Thyroid gland (tissue), 4 donors: ENCODE measurements at regions not wholly inside any gene's neighbourhood (a gene's known extent, or its start where the extent isn't known, plus 50 kb on each side); places are given as distances from the start of the nearest gene placed in this dataset.

Experiments used
- DNase-seq, 2 donors: peaks; one replicate each; pipeline ENCODE4 v3.0.0-alpha.2; 2019
- H3K27ac ChIP-seq, 3 donors: fragments of 200-600 bp; sonication (generic); 1 replicate in 2 of 3; 2 replicates in 1 of 3; pipeline ENCODE4 v1.5.1; 2016 to 2019; ENCODE audit warnings: mild to moderate bottlenecking in 1 of 3, moderate library complexity in 1 of 3
- H3K27me3 ChIP-seq: fragments of 200-600 bp; sonication (generic); one replicate; pipeline ENCODE4 v1.5.1; 2019
- H3K36me3 ChIP-seq, 2 donors: fragments of 200-600 bp; sonication (generic); one replicate each; pipeline ENCODE4 v1.5.1; 2016 to 2019
- H3K4me1 ChIP-seq, 2 donors: fragments of 200-600 bp; sonication (generic); one replicate each; pipeline ENCODE4 v1.5.1; 2017 to 2019
- H3K4me3 ChIP-seq, 3 donors: fragments of 200-600 bp; sonication (generic); replicated peaks in 1 of 3; 1 replicate in 2 of 3; 2 replicates in 1 of 3; pipeline ENCODE4 v1.5.1; 2016; ENCODE audit warnings: mild to moderate bottlenecking in 1 of 3
- H3K9me3 ChIP-seq: fragments of 200-600 bp; sonication (generic); one replicate; pipeline ENCODE4 v1.5.1; 2017
- POLR2A ChIP-seq, 2 donors: fragments of 450-650 bp; IDR thresholded peaks; one replicate each; pipeline ENCODE4 v1.6.1; 2017; ENCODE audit warnings: antibody characterized with exemption in 2 of 2, mild to moderate bottlenecking in 2 of 2, moderate library complexity in 1 of 2
- WGBS, 2 donors: methylation state at CpG; one replicate each; pipeline ENCODE4 v1.1.5; 2017; 5-methylcytosine and 5-hydroxymethylcytosine counted together
- intact Hi-C: fragments of 100-400 bp; cut with DNase I; formaldehyde crosslinking; loops from one replicate; pipeline ENCODE4 v1.15.1; 2023
- TF ChIP-seq, protein P1 (sequence below), 6 experiments: fragments of 200-600 bp in 3 of 6; fragments of 450-650 bp in 3 of 6; sonication (generic) in 3 of 6; IDR thresholded peaks; one replicate each; pipeline ENCODE4 v1.5.1; 2016 to 2019; ENCODE audit warnings: antibody characterized with exemption in 6 of 6, mild to moderate bottlenecking in 2 of 6, inconsistent platforms in 1 of 6, moderate library complexity in 1 of 6

- intact Hi-C loops, result no loop called here
- no peak overlapping the region for H3K4me3 ChIP-seq
These were observed 93.4 kb upstream of the PTPRT start for GRCh38 chr20:43283126-43283525.

DNA sequence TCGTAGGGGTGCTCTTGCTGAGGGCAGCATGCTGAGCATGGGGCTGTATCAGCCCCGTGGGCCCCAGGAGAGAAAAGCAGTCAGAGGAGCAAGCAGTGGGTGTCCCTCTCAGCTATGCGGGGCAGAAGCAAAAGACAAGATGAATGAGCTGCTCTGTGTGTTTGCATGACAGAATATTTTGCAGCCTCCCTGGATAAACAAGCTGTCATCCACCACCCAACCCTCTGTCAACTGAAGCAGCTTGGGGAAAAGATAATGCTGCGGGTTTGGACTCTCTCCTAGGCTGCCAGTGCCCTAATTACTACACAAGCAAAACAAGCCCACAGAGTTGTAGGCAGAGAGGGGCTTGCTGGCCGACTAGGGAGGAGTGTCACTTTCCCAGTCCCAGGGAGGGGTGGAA lies 82.3 kb upstream of the PTPRT start:
- intact Hi-C loops, result no loop called here
- H3K36me3 ChIP-seq, result no peaks in the 10 kb centered on the region
- no peak for DNase-seq
- H3K9me3 ChIP-seq, result no peaks in the 10 kb centered on the region
- no peaks in the 10 kb centered on the region for H3K27me3 ChIP-seq
- no peak overlapping the region for H3K4me3 ChIP-seq
- no peak for TF ChIP-seq POLR2A (IDR thresholded peaks at IDR 0.05)
- TF ChIP-seq, protein P1, sequence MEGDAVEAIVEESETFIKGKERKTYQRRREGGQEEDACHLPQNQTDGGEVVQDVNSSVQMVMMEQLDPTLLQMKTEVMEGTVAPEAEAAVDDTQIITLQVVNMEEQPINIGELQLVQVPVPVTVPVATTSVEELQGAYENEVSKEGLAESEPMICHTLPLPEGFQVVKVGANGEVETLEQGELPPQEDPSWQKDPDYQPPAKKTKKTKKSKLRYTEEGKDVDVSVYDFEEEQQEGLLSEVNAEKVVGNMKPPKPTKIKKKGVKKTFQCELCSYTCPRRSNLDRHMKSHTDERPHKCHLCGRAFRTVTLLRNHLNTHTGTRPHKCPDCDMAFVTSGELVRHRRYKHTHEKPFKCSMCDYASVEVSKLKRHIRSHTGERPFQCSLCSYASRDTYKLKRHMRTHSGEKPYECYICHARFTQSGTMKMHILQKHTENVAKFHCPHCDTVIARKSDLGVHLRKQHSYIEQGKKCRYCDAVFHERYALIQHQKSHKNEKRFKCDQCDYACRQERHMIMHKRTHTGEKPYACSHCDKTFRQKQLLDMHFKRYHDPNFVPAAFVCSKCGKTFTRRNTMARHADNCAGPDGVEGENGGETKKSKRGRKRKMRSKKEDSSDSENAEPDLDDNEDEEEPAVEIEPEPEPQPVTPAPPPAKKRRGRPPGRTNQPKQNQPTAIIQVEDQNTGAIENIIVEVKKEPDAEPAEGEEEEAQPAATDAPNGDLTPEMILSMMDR (IDR thresholded peaks at IDR 0.05), result no peak
- H3K4me1 ChIP-seq, result no peaks in the 10 kb centered on the region
- H3K27ac ChIP-seq, result no peak overlapping the region
- WGBS, 2 donors, result 27 to 38% methylated on average over 3 to 5 of the region's 5 CpGs

More at GRCh38 chr20:43283126-43283525, 93.4 kb upstream of the PTPRT start:
- H3K27ac ChIP-seq, result no peak overlapping the region
- 78 to 90% methylated on average over 2 of the region's 2 CpGs for whole genome bisulfite sequencing, 2 donors
- no peak for DNase-seq
- no peaks in the 10 kb centered on the region for H3K27me3 ChIP-seq
- H3K36me3 ChIP-seq, result no peaks in the 10 kb centered on the region
- no peak for TF ChIP-seq POLR2A (IDR thresholded peaks at IDR 0.05)
- TF ChIP-seq, protein P1 (IDR thresholded peaks at IDR 0.05), result no peak
- no peaks in the 10 kb centered on the region for H3K4me1 ChIP-seq
- no peaks in the 10 kb centered on the region for H3K9me3 ChIP-seq

DNA sequence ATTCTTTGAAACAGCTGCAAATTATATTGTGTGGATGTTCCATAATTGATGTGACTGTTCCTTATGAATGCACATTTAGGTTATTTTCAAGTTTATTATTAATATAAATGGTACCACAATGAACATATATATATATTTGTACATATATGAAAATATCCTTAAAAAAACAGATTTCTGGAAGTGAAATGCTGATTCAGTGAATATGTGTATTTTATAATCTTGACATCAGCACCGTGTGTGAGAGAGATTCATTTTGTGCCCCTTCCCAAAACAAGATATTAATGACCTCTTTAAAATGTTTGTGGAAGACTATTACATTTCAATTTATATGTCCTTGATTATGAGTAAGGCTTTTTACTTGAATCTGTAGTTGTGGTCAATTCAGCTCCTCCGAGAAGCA lies 75.7 kb upstream of the PTPRT start:
- H3K9me3 ChIP-seq, result no peaks in the 10 kb centered on the region
- no peaks in the 10 kb centered on the region for H3K4me1 ChIP-seq
- H3K27ac ChIP-seq, result no peak overlapping the region
- TF ChIP-seq, protein P1 (IDR thresholded peaks at IDR 0.05), result no peak
- TF ChIP-seq POLR2A (IDR thresholded peaks at IDR 0.05), result no peak
- WGBS, 2 donors, result 54 to 62% methylated on average over 2 of the region's 2 CpGs
- H3K4me3 ChIP-seq, result no peak overlapping the region
- intact Hi-C loops, result no loop called here
- no peak for DNase-seq
- no peaks in the 10 kb centered on the region for H3K36me3 ChIP-seq
- no peaks in the 10 kb centered on the region for H3K27me3 ChIP-seq

DNA sequence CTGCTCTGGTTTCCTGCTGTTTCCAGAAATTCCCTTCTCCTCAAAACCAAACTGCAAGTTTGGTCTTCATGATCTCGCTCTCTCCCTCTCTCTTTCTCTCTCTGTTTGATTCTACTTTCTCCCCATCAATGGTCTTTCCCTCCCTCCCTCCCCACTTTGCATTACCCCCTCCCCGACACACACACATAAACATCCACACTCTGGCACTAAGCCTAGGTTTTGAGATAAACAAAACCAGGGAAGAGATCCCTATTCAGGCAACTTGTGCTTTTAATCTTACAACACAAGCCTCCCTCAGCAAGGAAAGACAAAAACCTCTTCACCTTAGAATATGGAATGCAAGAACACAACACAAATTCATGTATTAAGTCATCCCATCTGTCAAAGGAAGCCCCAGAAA lies 73.5 kb upstream of the PTPRT start:
- Histone ChIP-seq H3K9me3 (no peaks in the 10 kb centered on the region), H3K36me3 (no peaks in the 10 kb centered on the region), H3K27me3 (no peaks in the 10 kb centered on the region), H3K27ac (no peak overlapping the region), H3K4me3 (no peak overlapping the region), H3K4me1 (no peaks in the 10 kb centered on the region)
- intact Hi-C loops, result no loop called here
- 58 to 62% methylated on average over 2 of the region's 2 CpGs for WGBS, 2 donors
- no peak for TF ChIP-seq POLR2A (IDR thresholded peaks at IDR 0.05)
- TF ChIP-seq, protein P1 (IDR thresholded peaks at IDR 0.05), result no peak
- DNase-seq, result no peak

- Histone ChIP-seq H3K36me3 (no peaks in the 10 kb centered on the region), H3K9me3 (no peaks in the 10 kb centered on the region), H3K4me1 (no peaks in the 10 kb centered on the region), H3K27me3 (no peaks in the 10 kb centered on the region), H3K27ac (no peak overlapping the region), H3K4me3 (no peak overlapping the region)
- 75 to 78% methylated on average over 8 of the region's 8 CpGs for WGBS, 2 donors
- TF ChIP-seq POLR2A (IDR thresholded peaks at IDR 0.05), result no peak
- TF ChIP-seq, protein P1 (IDR thresholded peaks at IDR 0.05), result no peak
- DNase-seq, result no peak
- intact Hi-C loops, result no loop called here
These were observed 72.6 kb upstream of the PTPRT start for GRCh38 chr20:43262341-43262740.
